Posterior vena cava (tissue), 2 donors: ENCODE measurements at regions not wholly inside any gene's neighbourhood (a gene's known extent, or its start where the extent isn't known, plus 50 kb on each side); places are given as distances from the start of the nearest gene placed in this dataset.
"Not testable (repeated sequence)": the region's sequence is repeated elsewhere in the genome, so short reads cannot be mapped to it uniquely, and the experiment has no call there.

Source experiments
- DNase-seq: peaks from one replicate; pipeline ENCODE4 v3.0.0-alpha.2; 2020; ENCODE audit warnings: low spot score
- intact Hi-C, 2 donors: fragments of 100-400 bp; cut with DNase I; formaldehyde crosslinking; loops; one replicate each; pipeline versions ENCODE4 v1.14.1 to v1.14.2; 2022 to 2023
- donor health status: DM: yes; HTN: yes; CAD: no.
- donor health status: DM: yes; HTN: yes; CAD: no.

- no peak for DNase-seq
- intact Hi-C loops = no loop called here
These were observed 74.6 kb downstream of the AASDHPPT start for GRCh38 chr11:106152013-106152412.

GRCh38 chr11:106152824-106153223 lies 75.4 kb downstream of the AASDHPPT start:
- intact Hi-C loops = no loop called here

GRCh38 chr11:106156290-106156937 lies 79.0 kb downstream of the AASDHPPT start:
- no peak for DNase-seq
- intact Hi-C loops = no loop called here

More at GRCh38 chr11:106152824-106153223, 75.4 kb downstream of the AASDHPPT start:
- no peak for DNase-seq

DNA sequence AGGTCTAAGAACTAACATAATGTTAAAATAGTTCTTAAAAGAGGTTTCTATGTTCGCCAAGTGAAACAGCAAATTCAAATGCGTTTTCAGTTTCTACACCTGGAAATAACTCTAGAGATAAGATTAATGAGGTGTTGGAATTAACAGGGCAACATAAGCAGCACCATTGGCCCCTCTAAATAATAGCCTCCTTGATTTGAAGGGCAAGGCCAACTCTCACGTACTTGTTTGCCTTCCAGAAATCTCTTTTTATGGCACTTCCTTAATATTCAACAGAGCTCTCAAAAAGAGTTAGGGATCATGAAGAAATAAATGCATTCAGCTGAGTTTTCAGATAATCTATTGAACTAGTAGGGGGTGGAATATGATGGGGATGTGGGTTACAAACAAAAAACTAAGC lies 80.9 kb downstream of the AASDHPPT start:
- intact Hi-C loops = no loop called here
- DNase-seq = no peak

GRCh38 chr11:106159836-106160235 lies 82.4 kb downstream of the AASDHPPT start:
- intact Hi-C loops = no loop called here
- DNase-seq = no peak

GRCh38 chr11:106160494-106160893 lies 83.0 kb downstream of the AASDHPPT start:
- intact Hi-C loops = no loop called here
- no peak for DNase-seq

DNA sequence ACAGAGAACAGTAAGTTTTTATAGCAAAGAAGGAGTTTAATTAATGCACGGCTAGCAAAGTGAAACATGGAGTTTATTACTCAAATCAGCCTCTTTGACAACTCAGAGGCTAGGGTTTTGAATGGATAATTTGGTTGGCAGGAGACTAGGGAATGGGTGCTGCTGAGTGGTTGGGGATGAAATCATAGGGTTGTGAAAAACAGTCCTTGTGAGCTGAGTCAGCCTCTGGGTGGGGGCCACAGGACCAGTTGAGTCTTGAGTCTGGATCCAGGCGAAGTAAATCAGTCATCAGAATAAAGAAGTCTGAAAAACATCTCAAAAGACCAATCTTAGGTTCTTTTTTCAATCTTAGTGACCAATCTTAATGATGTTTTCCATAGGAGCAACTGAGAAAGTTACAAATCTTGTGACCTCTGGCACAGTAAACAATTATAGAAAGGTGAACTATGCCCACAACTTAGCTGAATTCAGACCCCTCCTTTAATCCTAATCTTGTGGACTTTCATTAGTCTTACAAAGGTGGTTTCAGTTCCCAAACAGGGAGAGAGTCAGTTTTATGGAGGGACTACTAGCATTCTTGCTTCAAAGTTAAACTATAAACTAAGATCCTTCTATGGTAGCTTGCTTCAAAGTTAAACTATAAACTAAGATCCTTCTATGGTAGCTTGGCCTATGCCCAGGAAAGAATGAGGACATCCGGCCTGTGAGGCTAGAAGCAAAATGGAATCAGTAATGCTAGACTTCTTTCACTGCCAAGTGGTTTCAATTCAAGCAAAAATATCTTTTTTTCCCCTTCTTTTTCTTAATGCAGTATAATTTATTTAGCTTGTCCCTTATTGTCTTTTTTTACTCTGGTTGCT lies 84.5 kb downstream of the AASDHPPT start:
- intact Hi-C loops = no loop called here
- DNase-seq = no peak

- no peak for DNase-seq
- intact Hi-C loops = no loop called here
These were observed 89.6 kb downstream of the AASDHPPT start for GRCh38 chr11:106167085-106167484.

DNA sequence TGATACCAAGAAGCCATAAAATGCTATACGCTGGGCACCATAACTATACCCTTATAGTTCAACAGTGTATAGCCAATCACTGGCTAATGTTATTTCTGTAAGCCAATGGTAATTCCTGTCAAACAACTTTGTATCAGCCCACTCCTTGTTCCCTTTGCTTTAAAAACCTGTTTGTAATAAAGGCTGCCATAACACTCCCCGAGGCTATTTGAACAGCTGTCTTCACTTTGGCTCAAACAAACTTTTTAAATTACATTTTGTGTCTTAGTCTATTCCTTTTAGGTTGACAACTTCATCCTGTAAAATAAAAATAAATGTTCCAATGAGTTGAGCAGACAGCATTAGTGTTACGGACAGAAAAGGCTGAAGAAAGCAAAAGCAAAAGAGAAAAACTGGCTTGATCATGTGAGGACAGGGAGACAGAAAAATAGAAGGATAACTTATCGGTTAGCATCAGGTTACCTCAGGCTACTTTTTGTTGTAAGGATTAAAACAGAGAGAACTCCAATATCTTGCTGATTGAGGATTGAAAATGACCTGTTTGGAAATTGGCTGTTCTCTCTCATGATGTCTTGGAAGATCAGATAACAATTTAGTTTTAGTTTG lies 95.0 kb downstream of the AASDHPPT start:
- no peak for DNase-seq

GRCh38 chr11:106173291-106173690 lies 95.8 kb downstream of the AASDHPPT start:
- no peak for DNase-seq
- intact Hi-C loops = no loop called here

More for the DNA sequence above, 95.0 kb downstream of the AASDHPPT start:
- intact Hi-C loops = no loop called here

- DNase-seq, intact Hi-C loops: not testable (repeated sequence)
These were observed 96.5 kb downstream of the AASDHPPT start for GRCh38 chr11:106174003-106174402.

GRCh38 chr11:106176817-106177216 lies 99.4 kb downstream of the AASDHPPT start:
- no peak for DNase-seq
- intact Hi-C loops = no loop called here

- intact Hi-C loops = no loop called here
These were observed 99.8 kb downstream of the AASDHPPT start for GRCh38 chr11:106177311-106177710.

GRCh38 chr11:106178361-106178760 lies 100.9 kb downstream of the AASDHPPT start:
- no peak for DNase-seq
- intact Hi-C loops = no loop called here

More at GRCh38 chr11:106177311-106177710, 99.8 kb downstream of the AASDHPPT start:
- DNase-seq = no peak

GRCh38 chr11:106179048-106179447 lies 101.6 kb downstream of the AASDHPPT start:
- intact Hi-C loops = no loop called here
- no peak for DNase-seq

- intact Hi-C loops = loop anchor here in 1 of 2 donors (5.0 kb wide), 1 partner anchor 1826 kb away; no protein-coding TSS in a partner anchor
- DNase-seq = no peak
These were observed 109.2 kb downstream of the AASDHPPT start for GRCh38 chr11:106186630-106187029.

GRCh38 chr11:106187860-106188456 lies 110.5 kb downstream of the AASDHPPT start:
- intact Hi-C loops = loop anchor here in 1 of 2 donors (5.0 kb wide), 1 partner anchor 1824 kb away; no protein-coding TSS in a partner anchor
- DNase-seq = no peak

GRCh38 chr11:106193956-106194355 lies 116.5 kb downstream of the AASDHPPT start:
- DNase-seq = no peak
- intact Hi-C loops = no loop called here

DNA sequence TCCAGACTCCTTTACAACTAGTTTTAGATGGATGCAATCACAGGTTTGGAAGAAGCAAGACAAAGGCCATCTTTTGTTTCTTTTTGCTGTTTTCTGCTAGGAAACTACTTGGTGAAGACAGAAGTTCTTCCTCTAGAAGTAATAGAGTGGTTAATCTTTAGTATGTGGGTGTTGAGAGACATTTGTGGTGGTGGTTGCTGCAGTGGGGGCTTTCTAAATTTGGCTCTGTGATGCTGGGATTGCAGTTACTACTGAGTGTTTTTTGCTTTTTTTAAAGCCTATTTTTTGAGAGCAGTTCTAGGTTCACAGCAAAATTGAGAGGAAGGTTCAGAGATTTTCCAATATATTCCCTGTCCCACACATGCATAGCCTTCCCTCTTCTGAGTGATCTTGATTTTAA lies 120.0 kb downstream of the AASDHPPT start:
- intact Hi-C loops = no loop called here

More for the DNA sequence above, 120.0 kb downstream of the AASDHPPT start:
- no peak for DNase-seq
